Caco-2 (cell line): ENCODE measurements at regions not wholly inside any gene's neighbourhood (a gene's known extent, or its start where the extent isn't known, plus 50 kb on each side); places are given as distances from the start of the nearest gene placed in this dataset.

Experiments used
- BruUV-seq: library from RNA; stranded (reverse); fragments of 400-500 nt; replicated peaks from 2 replicates; lab custom pipeline; 2021; lab: Mats Ljungman, UMichigan
- CTCF ChIA-PET: fragments of 300-600 bp; sonication (Branson Sonifier 250); formaldehyde crosslinking; loops from one replicate; lab custom pipeline; 2022; ENCODE audit warnings: antibody characterized with exemption; lab: Charles Lee
- POLR2A ChIA-PET: fragments of 300-600 bp; sonication (Branson Sonifier 250); formaldehyde crosslinking; loops from one replicate; lab custom pipeline; 2022; ENCODE audit warnings: antibody characterized with exemption; lab: Charles Lee
- DNase-seq, 2 experiments: peaks; one replicate each; pipeline versions ENCODE4 v3.0.0 to v3.0.0-alpha.2; 2020 to 2022
- H3K27me3 ChIP-seq: replicated peaks from 2 replicates; pipeline ENCODE4 v1.6.0; 2011; ENCODE audit warnings: low read length; ENCODE audit not compliant: control insufficient read depth, insufficient read depth
- H3K36me3 ChIP-seq: 2 replicates; pipeline ENCODE4 v1.5.1; 2011; ENCODE audit warnings: low read length; ENCODE audit not compliant: control insufficient read depth, insufficient read depth
- H3K4me1 ChIP-seq: fragments of 250-450 bp; sonication (Bioruptor Pico); 2 replicates; pipeline ENCODE4 v1.5.1; 2020; ENCODE audit warnings: mild to moderate bottlenecking
- H3K4me3 ChIP-seq: 2 replicates; pipeline ENCODE4 v1.5.1; 2011; ENCODE audit warnings: low read depth, mild to moderate bottlenecking, control low read depth, low read length
- H3K9me3 ChIP-seq: fragments of 250-450 bp; sonication (Bioruptor Pico); 2 replicates; pipeline ENCODE4 v1.5.1; 2020; ENCODE audit warnings: mild to moderate bottlenecking, moderate library complexity
- H3K27ac Mint-ChIP-seq: one replicate; pipeline ENCODE4 v1.8.0; 2022; ENCODE audit warnings: mixed read lengths; ENCODE audit not compliant: unreplicated experiment
- H3K27me3 Mint-ChIP-seq: one replicate; pipeline ENCODE4 v1.8.0; 2022; ENCODE audit warnings: mixed read lengths; ENCODE audit not compliant: insufficient read depth, unreplicated experiment
- H3K36me3 Mint-ChIP-seq: one replicate; pipeline ENCODE4 v1.8.0; 2022; ENCODE audit warnings: mild to moderate bottlenecking, mixed read lengths; ENCODE audit not compliant: insufficient read depth, unreplicated experiment
- H3K4me1 Mint-ChIP-seq: one replicate; pipeline ENCODE4 v1.8.0; 2022; ENCODE audit warnings: low read depth, mixed read lengths; ENCODE audit not compliant: unreplicated experiment
- H3K4me3 Mint-ChIP-seq: one replicate; pipeline ENCODE4 v1.8.0; 2022; ENCODE audit warnings: mild to moderate bottlenecking, moderate library complexity, mixed read lengths; ENCODE audit not compliant: unreplicated experiment
- H3K9me3 Mint-ChIP-seq: one replicate; pipeline ENCODE4 v1.8.0; 2022; ENCODE audit warnings: mixed read lengths; ENCODE audit not compliant: unreplicated experiment
- CTCF ChIP-seq, 2 experiments: fragments of 200-600 bp in 1 of 2; IDR thresholded peaks; 1 replicate in 1 of 2; 2 replicates in 1 of 2; pipeline versions ENCODE4 v1.5.1 to v1.8.0; 2011 to 2022; ENCODE audit warnings: antibody characterized with exemption in 1 of 2, control low read depth in 1 of 2, inconsistent platforms in 1 of 2, low read depth in 1 of 2, low read length in 1 of 2, mild to moderate bottlenecking in 1 of 2, moderate library complexity in 1 of 2; ENCODE audit not compliant: insufficient read depth in 1 of 2, severe bottlenecking in 1 of 2, unreplicated experiment in 1 of 2
- intact Hi-C: fragments of 100-400 bp; cut with micrococcal nuclease; formaldehyde crosslinking; loops from one replicate; pipeline ENCODE4 v1.10.0; 2022; ENCODE audit not compliant: unreplicated experiment

- no peaks in the 10 kb centered on the region for H3K4me1 Mint-ChIP-seq
- no peaks in the 10 kb centered on the region for H3K36me3 Mint-ChIP-seq
- H3K4me3 ChIP-seq = no peak overlapping the region
- no peaks in the 10 kb centered on the region for H3K9me3 Mint-ChIP-seq
- no peaks in the 10 kb centered on the region for H3K4me1 ChIP-seq
- H3K4me3 Mint-ChIP-seq = no peak overlapping the region
- H3K27me3 Mint-ChIP-seq = peaks cover 11% of the 10 kb centered on the region
- no peak overlapping the region for H3K27ac Mint-ChIP-seq
- ChIA-PET POLR2A (no interaction called here), CTCF (interaction anchor here (0.8 kb wide), 1 partner anchor 88 kb away, joined by 4 read pairs; no protein-coding TSS in a partner anchor)
- DNase-seq = no peak
- no peaks in the 10 kb centered on the region for H3K9me3 ChIP-seq
- H3K27me3 ChIP-seq = no peaks in the 10 kb centered on the region
- no TSS peak for BruUV-seq
- TF ChIP-seq CTCF (IDR thresholded peaks at IDR 0.05; ENCODE audit: insufficient read depth in 1 of 2, low read depth in 1 of 2, low read length in 1 of 2, severe bottlenecking in 1 of 2, unreplicated experiment in 1 of 2) = no peak
- intact Hi-C loops = no loop called here
- H3K36me3 ChIP-seq = no peaks in the 10 kb centered on the region
Measured at GRCh38 chr11:128259816-128260215, 327.5 kb downstream of the ETS1 start.

- no peaks in the 10 kb centered on the region for H3K27me3 ChIP-seq
- no peak overlapping the region for H3K27ac Mint-ChIP-seq
- no peaks in the 10 kb centered on the region for H3K36me3 Mint-ChIP-seq
- no TSS peak for BruUV-seq
- POLR2A ChIA-PET = no interaction called here
- no peak overlapping the region for H3K4me3 ChIP-seq
- no peaks in the 10 kb centered on the region for H3K4me1 Mint-ChIP-seq
- DNase-seq = no peak
- H3K27me3 Mint-ChIP-seq = peaks cover 4% of the 10 kb centered on the region
- CTCF ChIA-PET = no interaction called here
- intact Hi-C loops = no loop called here
- H3K36me3 ChIP-seq = no peaks in the 10 kb centered on the region
- H3K4me3 Mint-ChIP-seq = no peak overlapping the region
- H3K9me3 ChIP-seq = no peaks in the 10 kb centered on the region
- no peak for TF ChIP-seq CTCF (IDR thresholded peaks at IDR 0.05; ENCODE audit: insufficient read depth in 1 of 2, low read depth in 1 of 2, low read length in 1 of 2, severe bottlenecking in 1 of 2, unreplicated experiment in 1 of 2)
- H3K4me1 ChIP-seq = no peaks in the 10 kb centered on the region
- no peaks in the 10 kb centered on the region for H3K9me3 Mint-ChIP-seq
Measured at GRCh38 chr11:128254941-128255340, 332.4 kb downstream of the ETS1 start.

GRCh38 chr11:128251140-128251539 lies 336.2 kb downstream of the ETS1 start:
- no peaks in the 10 kb centered on the region for H3K27me3 ChIP-seq
- no peaks in the 10 kb centered on the region for H3K9me3 ChIP-seq
- no peaks in the 10 kb centered on the region for H3K36me3 ChIP-seq
- peaks cover 4% of the 10 kb centered on the region for H3K27me3 Mint-ChIP-seq
- TF ChIP-seq CTCF (IDR thresholded peaks at IDR 0.05; ENCODE audit: insufficient read depth in 1 of 2, low read depth in 1 of 2, low read length in 1 of 2, severe bottlenecking in 1 of 2, unreplicated experiment in 1 of 2) = no peak
- no peaks in the 10 kb centered on the region for H3K4me1 ChIP-seq
- no peak overlapping the region for H3K4me3 ChIP-seq
- no peak overlapping the region for H3K27ac Mint-ChIP-seq
- BruUV-seq = no TSS peak
- H3K36me3 Mint-ChIP-seq = no peaks in the 10 kb centered on the region
- no peak overlapping the region for H3K4me3 Mint-ChIP-seq
- ChIA-PET CTCF (no interaction called here), POLR2A (no interaction called here)
- H3K9me3 Mint-ChIP-seq = no peaks in the 10 kb centered on the region
- no peak for DNase-seq
- intact Hi-C loops = no loop called here
- no peaks in the 10 kb centered on the region for H3K4me1 Mint-ChIP-seq
